Gastroesophageal sphincter (tissue), 3 donors: ENCODE measurements at regions not wholly inside any gene's neighbourhood (a gene's known extent, or its start where the extent isn't known, plus 50 kb on each side); places are given as distances from the start of the nearest gene placed in this dataset.

Experiments used
- CTCF ChIP-seq, 4 experiments: fragments of 200-600 bp in 2 of 4; fragments of 450-650 bp in 2 of 4; sonication (generic) in 1 of 4; IDR thresholded peaks; one replicate each; pipeline ENCODE4 v1.5.1; 2017 to 2019; ENCODE audit warnings: antibody characterized with exemption in 4 of 4, mild to moderate bottlenecking in 2 of 4, moderate library complexity in 2 of 4
- POLR2AphosphoS5 ChIP-seq: sonication (generic); formaldehyde crosslinking; IDR thresholded peaks from one replicate; pipeline ENCODE4 v1.6.1; 2017; ENCODE audit warnings: antibody characterized with exemption

- TF ChIP-seq POLR2AphosphoS5 (no peak), CTCF (IDR thresholded peaks at IDR 0.05) (no peak)
Observed at GRCh38 chr10:117818721-117819120, 228.0 kb downstream of the RAB11FIP2 start.
